HG03097 (cell line): ENCODE measurements at regions not wholly inside any gene's neighbourhood (a gene's known extent, or its start where the extent isn't known, plus 50 kb on each side); places are given as distances from the start of the nearest gene placed in this dataset.

Experiments used
- ATAC-seq: cut with Tn5 transposase; IDR thresholded peaks from one replicate; pipeline ENCODE4 v1.9.1; 2021; ENCODE audit not compliant: unreplicated experiment, low FRiP score

- no peak for ATAC-seq
Measured at GRCh38 chr2:34901739-34902138, 1302.6 kb upstream of the FAM98A start.

- no peak for ATAC-seq
Measured at GRCh38 chr2:34899079-34899478, 1300.0 kb upstream of the FAM98A start.

- ATAC-seq: no peak
Measured at GRCh38 chr2:34892766-34893165, 1293.7 kb upstream of the FAM98A start.

- ATAC-seq: no peak
Measured at GRCh38 chr2:34892256-34892655, 1293.2 kb upstream of the FAM98A start.

GRCh38 chr2:34875091-34875745, 1276.1 kb upstream of the FAM98A start:
- no peak for ATAC-seq

- ATAC-seq: no peak
Measured at GRCh38 chr2:34853646-34854045, 1254.5 kb upstream of the FAM98A start.

- no peak for ATAC-seq
Measured at GRCh38 chr2:34851804-34852203, 1252.7 kb upstream of the FAM98A start.

GRCh38 chr2:34849827-34850226, 1250.7 kb upstream of the FAM98A start:
- ATAC-seq: no peak

GRCh38 chr2:34848691-34849090, 1249.6 kb upstream of the FAM98A start:
- no peak for ATAC-seq

GRCh38 chr2:34848132-34848531, 1249.0 kb upstream of the FAM98A start:
- ATAC-seq: no peak

- ATAC-seq: no peak
Measured at GRCh38 chr2:34844629-34845028, 1245.5 kb upstream of the FAM98A start.

- no peak for ATAC-seq
Measured at GRCh38 chr2:34838408-34838807, 1239.3 kb upstream of the FAM98A start.

- no peak for ATAC-seq
Measured at GRCh38 chr2:34836361-34836760, 1237.3 kb upstream of the FAM98A start.

GRCh38 chr2:34831096-34831495, 1232.0 kb upstream of the FAM98A start:
- ATAC-seq: no peak

- ATAC-seq: no peak
Measured at GRCh38 chr2:34828481-34828880, 1229.4 kb upstream of the FAM98A start.

GRCh38 chr2:34827398-34827797, 1228.3 kb upstream of the FAM98A start:
- no peak for ATAC-seq

GRCh38 chr2:34825686-34826085, 1226.6 kb upstream of the FAM98A start:
- no peak for ATAC-seq

GRCh38 chr2:34822616-34823015, 1223.5 kb upstream of the FAM98A start:
- ATAC-seq: no peak

GRCh38 chr2:34815052-34815741, 1216.1 kb upstream of the FAM98A start:
- ATAC-seq: no peak

GRCh38 chr2:34810456-34810855, 1211.4 kb upstream of the FAM98A start:
- ATAC-seq: no peak

- no peak for ATAC-seq
Measured at GRCh38 chr2:34808426-34808825, 1209.3 kb upstream of the FAM98A start.

GRCh38 chr2:34806891-34807290, 1207.8 kb upstream of the FAM98A start:
- ATAC-seq: no peak
